ENCODE measurements at regions not wholly inside any gene's neighbourhood (a gene's known extent, or its start where the extent isn't known, plus 50 kb on each side); places are given as distances from the start of the nearest gene placed in this dataset.

DNA sequence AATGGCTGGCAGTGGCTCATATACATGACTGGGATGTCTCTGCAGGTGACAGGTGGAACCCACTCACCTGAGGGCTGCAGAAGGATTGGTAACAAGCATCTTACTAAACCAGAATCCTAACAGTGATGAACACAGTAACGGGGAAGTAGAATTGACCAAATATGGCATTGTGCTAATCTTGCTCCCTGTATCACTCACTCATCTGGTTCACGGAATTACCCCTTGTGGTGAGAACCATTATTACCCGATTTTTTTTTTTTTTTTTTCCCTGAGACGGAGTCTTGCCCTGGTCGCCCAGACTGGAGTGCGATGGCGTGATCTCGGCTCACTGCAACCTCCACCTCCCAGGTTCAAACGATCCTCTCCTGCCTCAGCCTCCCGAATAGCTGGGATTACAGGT, 69.5 kb downstream of the PTPRS start:
- DNase-seq, result no peak
- no peaks in the 10 kb centered on the region for H3K27me3 ChIP-seq (replicated peaks)
- H3K36me3 ChIP-seq (replicated peaks), result peaks cover 22% of the 10 kb centered on the region
- TF ChIP-seq CTCF (IDR thresholded peaks at IDR 0.05; ENCODE audit: low read depth, low read length, missing control alignments), result peak; percentile 41
- no peak overlapping the region for H3K27ac ChIP-seq
- in situ Hi-C loops (cut with HindIII; ENCODE audit: low pct_ligation_motif_present, low sequenced_read_pairs), result no loop called here
- no peak overlapping the region for H3K4me3 ChIP-seq (ENCODE audit: low read depth, low read length)

- no peak overlapping the region for H3K27ac ChIP-seq
- no peak for DNase-seq
- H3K4me3 ChIP-seq (ENCODE audit: low read depth, low read length), result no peak overlapping the region
- H3K27me3 ChIP-seq (replicated peaks), result no peaks in the 10 kb centered on the region
- in situ Hi-C loops (cut with HindIII; ENCODE audit: low pct_ligation_motif_present, low sequenced_read_pairs), result no loop called here
- H3K36me3 ChIP-seq (replicated peaks), result peaks cover 22% of the 10 kb centered on the region
- no peak for TF ChIP-seq CTCF (IDR thresholded peaks at IDR 0.05; ENCODE audit: low read depth, low read length, missing control alignments)
Observed at GRCh38 chr19:5269926-5270325, 70.7 kb downstream of the PTPRS start.

GRCh38 chr19:5269279-5269678, 71.3 kb downstream of the PTPRS start:
- in situ Hi-C loops (cut with HindIII; ENCODE audit: low pct_ligation_motif_present, low sequenced_read_pairs), result no loop called here
- no peak for DNase-seq
- no peaks in the 10 kb centered on the region for H3K27me3 ChIP-seq (replicated peaks)
- no peak overlapping the region for H3K27ac ChIP-seq
- peaks cover 24% of the 10 kb centered on the region for H3K36me3 ChIP-seq (replicated peaks)
- no peak overlapping the region for H3K4me3 ChIP-seq (ENCODE audit: low read depth, low read length)
- no peak for TF ChIP-seq CTCF (IDR thresholded peaks at IDR 0.05; ENCODE audit: low read depth, low read length, missing control alignments)

GRCh38 chr19:5268801-5269200, 71.8 kb downstream of the PTPRS start:
- DNase-seq, result no peak
- TF ChIP-seq CTCF (IDR thresholded peaks at IDR 0.05; ENCODE audit: low read depth, low read length, missing control alignments), result no peak
- in situ Hi-C loops (cut with HindIII; ENCODE audit: low pct_ligation_motif_present, low sequenced_read_pairs), result no loop called here

GRCh38 chr19:5265260-5265659, 75.4 kb downstream of the PTPRS start:
- Histone ChIP-seq H3K27me3 (replicated peaks) (no peaks in the 10 kb centered on the region), H3K36me3 (replicated peaks) (peaks cover 12% of the 10 kb centered on the region), H3K4me3 (ENCODE audit: low read depth, low read length) (no peak overlapping the region), H3K27ac (no peak overlapping the region)
- TF ChIP-seq CTCF (IDR thresholded peaks at IDR 0.05; ENCODE audit: low read depth, low read length, missing control alignments), result no peak
- in situ Hi-C loops (cut with HindIII; ENCODE audit: low pct_ligation_motif_present, low sequenced_read_pairs), result no loop called here
- no peak for DNase-seq

More at GRCh38 chr19:5268801-5269200, 71.8 kb downstream of the PTPRS start:
- Histone ChIP-seq H3K4me3 (ENCODE audit: low read depth, low read length) (no peak overlapping the region), H3K27ac (no peak overlapping the region), H3K36me3 (replicated peaks) (peaks cover 22% of the 10 kb centered on the region), H3K27me3 (replicated peaks) (no peaks in the 10 kb centered on the region)

- in situ Hi-C loops (cut with HindIII; ENCODE audit: low pct_ligation_motif_present, low sequenced_read_pairs), result no loop called here
- no peak overlapping the region for H3K4me3 ChIP-seq (ENCODE audit: low read depth, low read length)
- H3K27me3 ChIP-seq (replicated peaks), result no peaks in the 10 kb centered on the region
- no peak for DNase-seq
- TF ChIP-seq CTCF (IDR thresholded peaks at IDR 0.05; ENCODE audit: low read depth, low read length, missing control alignments), result no peak
- H3K27ac ChIP-seq, result no peak overlapping the region
- peaks cover 12% of the 10 kb centered on the region for H3K36me3 ChIP-seq (replicated peaks)
Observed at GRCh38 chr19:5264453-5264852, 76.2 kb downstream of the PTPRS start.
